Bronchial epithelial cell (primary cell): ENCODE measurements at regions not wholly inside any gene's neighbourhood (a gene's known extent, or its start where the extent isn't known, plus 50 kb on each side); places are given as distances from the start of the nearest gene placed in this dataset.

Experiments
- DNase-seq: peaks from one replicate; pipeline ENCODE4 v3.0.0-alpha.2; 2010; ENCODE audit warnings: low read depth
- FAIRE-seq: peaks from 2 replicates; lab custom pipeline; 2011; peaks lifted over from hg19 to GRCh38; lab: Jason Lieb, UNC
- H3K27me3 ChIP-seq: 2 replicates; pipeline ENCODE4 v1.5.1; 2011; ENCODE audit warnings: low read length; ENCODE audit not compliant: control insufficient read depth, insufficient read depth
- H3K36me3 ChIP-seq: 2 replicates; pipeline ENCODE4 v1.5.1; 2011; ENCODE audit warnings: low read length; ENCODE audit not compliant: control insufficient read depth, insufficient read depth
- H3K4me3 ChIP-seq: 2 replicates; pipeline ENCODE4 v1.5.1; 2011; ENCODE audit warnings: mild to moderate bottlenecking, low read depth, low read length, control low read depth
- CTCF ChIP-seq: IDR thresholded peaks from 2 replicates; pipeline ENCODE4 v1.5.1; 2011; ENCODE audit warnings: mild to moderate bottlenecking, moderate library complexity, low read length, control low read depth, inconsistent platforms; ENCODE audit not compliant: insufficient read depth, severe bottlenecking

GRCh38 chr6:88558981-88559380 lies 392.8 kb upstream of the CNR1 start:
- H3K27me3 ChIP-seq, result no peaks in the 10 kb centered on the region
- H3K4me3 ChIP-seq, result no peak overlapping the region
- FAIRE-seq, result no peak
- TF ChIP-seq CTCF, result no peak
- no peak for DNase-seq
- H3K36me3 ChIP-seq, result no peaks in the 10 kb centered on the region

DNA sequence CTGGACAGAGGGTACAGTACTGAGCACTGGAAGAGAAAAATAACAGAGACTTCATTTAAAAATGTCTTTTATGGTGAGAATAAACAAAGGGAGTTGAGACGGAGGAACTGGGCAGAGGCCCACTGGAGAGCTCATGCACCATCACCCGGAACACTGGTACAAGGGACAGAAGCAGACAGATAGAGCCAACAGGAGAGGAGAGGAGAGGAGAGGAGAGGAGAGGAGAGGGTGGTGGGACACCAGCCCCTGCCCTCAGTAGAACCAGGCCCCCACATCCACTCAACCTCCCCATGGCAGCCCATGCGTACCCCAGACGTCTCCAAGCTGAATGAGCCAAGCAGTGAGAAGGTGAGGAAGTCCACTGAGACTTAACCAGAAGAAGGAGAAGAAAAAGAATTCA lies 390.5 kb upstream of the CNR1 start:
- Histone ChIP-seq H3K36me3 (no peaks in the 10 kb centered on the region), H3K4me3 (no peak overlapping the region), H3K27me3 (no peaks in the 10 kb centered on the region)
- DNase-seq (no peak), FAIRE-seq (no peak)
- TF ChIP-seq CTCF, result no peak

DNA sequence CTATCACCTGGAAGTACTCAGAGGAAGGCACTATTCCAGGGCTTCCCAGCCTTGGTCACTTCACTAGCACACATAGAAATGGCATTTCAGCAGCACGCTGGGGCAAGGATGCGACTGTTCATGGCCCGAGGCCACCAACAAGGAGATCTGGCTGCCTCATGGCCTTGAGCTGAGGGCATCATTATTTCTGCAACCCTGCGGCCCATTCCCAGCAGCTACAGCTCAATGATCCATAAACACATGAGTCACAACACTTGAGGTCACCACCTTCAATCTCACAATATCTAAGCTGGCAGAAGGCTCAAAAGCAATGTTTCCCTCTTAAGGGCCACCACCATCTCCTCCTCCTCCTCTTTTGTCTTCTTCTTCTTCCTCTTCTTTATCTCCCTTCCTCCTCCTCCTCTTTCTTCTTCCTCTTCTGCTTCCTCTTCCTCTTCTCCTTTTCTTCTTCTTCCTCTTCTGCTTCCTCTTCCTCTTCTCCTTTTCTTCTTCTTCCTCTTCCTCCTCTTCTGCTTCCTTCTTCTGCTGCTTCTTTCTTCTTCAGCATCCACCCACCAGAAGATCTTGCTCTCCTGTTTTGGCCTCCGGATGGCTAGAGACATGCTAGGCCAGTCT lies 382.9 kb upstream of the CNR1 start:
- Histone ChIP-seq H3K4me3 (no peak overlapping the region), H3K36me3 (no peaks in the 10 kb centered on the region), H3K27me3 (no peaks in the 10 kb centered on the region)
- TF ChIP-seq CTCF, result no peak
- DNase-seq, result no peak
- FAIRE-seq, result no peak

GRCh38 chr6:88547768-88548167 lies 381.6 kb upstream of the CNR1 start:
- no peak for DNase-seq
- Histone ChIP-seq H3K4me3 (no peak overlapping the region), H3K36me3 (no peaks in the 10 kb centered on the region), H3K27me3 (no peaks in the 10 kb centered on the region)
- TF ChIP-seq CTCF, result no peak
- no peak for FAIRE-seq

- DNase-seq (no peak), FAIRE-seq (no peak)
- H3K27me3 ChIP-seq, result no peaks in the 10 kb centered on the region
- no peak for TF ChIP-seq CTCF
- H3K4me3 ChIP-seq, result no peak overlapping the region
- H3K36me3 ChIP-seq, result no peaks in the 10 kb centered on the region
Measured at GRCh38 chr6:88545991-88546390, 379.8 kb upstream of the CNR1 start.

DNA sequence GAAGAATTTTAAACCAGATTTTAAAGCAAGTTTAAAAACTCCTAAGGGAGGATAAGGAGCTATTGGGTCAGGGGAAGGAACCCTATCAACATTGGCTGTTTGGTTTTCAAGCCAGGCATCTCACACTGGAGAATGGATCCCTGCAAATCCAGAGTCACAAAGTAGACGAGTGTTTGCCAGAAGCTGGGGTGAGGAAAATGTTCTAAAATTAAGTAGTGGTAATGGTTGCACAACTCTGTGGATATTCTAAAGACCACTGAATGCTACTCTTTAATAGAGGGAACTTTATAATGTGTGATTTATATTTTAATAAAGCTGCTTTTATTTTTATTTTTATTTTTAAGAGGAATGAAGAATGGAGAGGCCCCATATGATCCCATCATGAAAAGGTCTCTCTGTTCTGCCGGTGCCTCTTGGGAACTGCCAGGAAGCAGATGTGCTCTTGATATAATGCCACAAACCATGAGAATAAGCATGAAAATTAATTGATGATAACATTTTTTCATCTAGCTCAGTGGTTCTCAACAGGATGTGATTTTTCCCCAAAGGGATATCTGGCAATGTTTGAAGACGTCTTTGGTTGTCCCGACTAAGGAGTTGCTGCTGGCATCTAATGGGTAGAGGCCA lies 379.0 kb upstream of the CNR1 start:
- no peak for TF ChIP-seq CTCF
- H3K4me3 ChIP-seq, result no peak overlapping the region
- FAIRE-seq, result no peak
- no peaks in the 10 kb centered on the region for H3K36me3 ChIP-seq
- no peak for DNase-seq
- H3K27me3 ChIP-seq, result no peaks in the 10 kb centered on the region
